Bronchial epithelial cell (primary cell): ENCODE measurements at regions not wholly inside any gene's neighbourhood (a gene's known extent, or its start where the extent isn't known, plus 50 kb on each side); places are given as distances from the start of the nearest gene placed in this dataset.
A peak's percentile ranks its signal among the peaks of the same experiment; 100 is the strongest.

Source experiments
- DNase-seq: peaks from one replicate; pipeline ENCODE4 v3.0.0-alpha.2; 2010; ENCODE audit warnings: low read depth
- FAIRE-seq: peaks from 2 replicates; lab custom pipeline; 2011; peaks lifted over from hg19 to GRCh38; lab: Jason Lieb, UNC
- H3K27me3 ChIP-seq: 2 replicates; pipeline ENCODE4 v1.5.1; 2011; ENCODE audit warnings: low read length; ENCODE audit not compliant: control insufficient read depth, insufficient read depth
- H3K36me3 ChIP-seq: 2 replicates; pipeline ENCODE4 v1.5.1; 2011; ENCODE audit warnings: low read length; ENCODE audit not compliant: control insufficient read depth, insufficient read depth
- H3K4me3 ChIP-seq: 2 replicates; pipeline ENCODE4 v1.5.1; 2011; ENCODE audit warnings: mild to moderate bottlenecking, low read depth, low read length, control low read depth
- TF ChIP-seq, protein P1 (sequence below): IDR thresholded peaks from 2 replicates; pipeline ENCODE4 v1.5.1; 2011; ENCODE audit warnings: mild to moderate bottlenecking, moderate library complexity, low read length, control low read depth, inconsistent platforms; ENCODE audit not compliant: insufficient read depth, severe bottlenecking

DNA sequence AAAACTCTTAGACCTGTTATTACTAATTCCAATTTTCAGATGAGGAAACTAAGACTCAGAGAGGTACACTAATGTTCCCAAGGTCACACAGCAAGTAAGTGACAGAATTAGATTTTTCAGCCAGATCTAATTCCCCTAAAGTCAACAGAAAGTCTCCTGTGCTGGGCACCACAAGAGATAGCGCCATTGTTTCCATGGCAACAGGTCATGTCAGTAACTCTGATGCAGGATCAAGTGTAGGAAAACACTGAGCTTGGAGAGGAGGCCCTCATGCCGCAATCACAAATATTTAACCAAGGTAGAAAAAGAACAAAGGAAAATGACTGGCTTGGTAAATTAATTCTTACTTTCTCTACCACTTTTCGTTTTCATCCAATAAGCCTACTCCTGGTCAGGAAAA, 166.0 kb upstream of the CDH13 start:
- DNase-seq: no peak
- Histone ChIP-seq H3K4me3 (no peak overlapping the region), H3K27me3 (no peaks in the 10 kb centered on the region), H3K36me3 (no peaks in the 10 kb centered on the region)
- FAIRE-seq: no peak
- TF ChIP-seq, protein P1, sequence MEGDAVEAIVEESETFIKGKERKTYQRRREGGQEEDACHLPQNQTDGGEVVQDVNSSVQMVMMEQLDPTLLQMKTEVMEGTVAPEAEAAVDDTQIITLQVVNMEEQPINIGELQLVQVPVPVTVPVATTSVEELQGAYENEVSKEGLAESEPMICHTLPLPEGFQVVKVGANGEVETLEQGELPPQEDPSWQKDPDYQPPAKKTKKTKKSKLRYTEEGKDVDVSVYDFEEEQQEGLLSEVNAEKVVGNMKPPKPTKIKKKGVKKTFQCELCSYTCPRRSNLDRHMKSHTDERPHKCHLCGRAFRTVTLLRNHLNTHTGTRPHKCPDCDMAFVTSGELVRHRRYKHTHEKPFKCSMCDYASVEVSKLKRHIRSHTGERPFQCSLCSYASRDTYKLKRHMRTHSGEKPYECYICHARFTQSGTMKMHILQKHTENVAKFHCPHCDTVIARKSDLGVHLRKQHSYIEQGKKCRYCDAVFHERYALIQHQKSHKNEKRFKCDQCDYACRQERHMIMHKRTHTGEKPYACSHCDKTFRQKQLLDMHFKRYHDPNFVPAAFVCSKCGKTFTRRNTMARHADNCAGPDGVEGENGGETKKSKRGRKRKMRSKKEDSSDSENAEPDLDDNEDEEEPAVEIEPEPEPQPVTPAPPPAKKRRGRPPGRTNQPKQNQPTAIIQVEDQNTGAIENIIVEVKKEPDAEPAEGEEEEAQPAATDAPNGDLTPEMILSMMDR: no peak

DNA sequence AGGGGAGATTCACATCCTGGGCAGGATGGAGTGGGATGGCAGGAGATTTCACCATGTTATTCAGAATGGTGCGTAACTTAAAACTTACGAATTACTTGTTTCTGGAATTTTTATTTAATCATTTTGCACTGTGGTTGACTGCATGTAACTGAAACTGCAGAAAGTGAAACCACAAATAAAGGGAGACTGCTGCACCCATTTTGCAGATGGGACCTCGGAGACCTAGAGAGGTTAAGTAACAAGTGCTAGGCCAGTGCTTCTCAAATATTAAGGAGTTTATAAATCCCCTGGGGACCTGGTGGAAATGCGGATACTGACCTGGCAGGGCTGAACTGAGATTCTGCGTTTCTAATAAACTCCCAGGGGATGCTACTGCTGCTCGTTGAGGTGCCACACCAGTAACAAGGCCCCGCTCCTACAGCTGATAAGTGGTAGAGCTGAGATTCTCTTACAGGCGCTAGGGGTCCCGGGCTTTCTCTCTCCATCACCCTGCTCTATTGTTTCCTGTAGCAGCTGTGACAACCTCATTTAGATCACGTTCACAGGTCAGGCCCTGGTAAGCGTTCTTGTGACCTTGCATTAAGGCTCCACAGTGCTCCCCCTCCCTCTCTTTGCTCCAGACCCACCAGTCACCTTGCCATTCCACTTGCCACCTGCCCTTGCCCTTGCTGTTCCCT, 167.1 kb upstream of the CDH13 start:
- no peaks in the 10 kb centered on the region for H3K27me3 ChIP-seq
- no peak for DNase-seq
- TF ChIP-seq, protein P1: no peak
- H3K4me3 ChIP-seq: no peak overlapping the region
- FAIRE-seq: no peak
- no peaks in the 10 kb centered on the region for H3K36me3 ChIP-seq

DNA sequence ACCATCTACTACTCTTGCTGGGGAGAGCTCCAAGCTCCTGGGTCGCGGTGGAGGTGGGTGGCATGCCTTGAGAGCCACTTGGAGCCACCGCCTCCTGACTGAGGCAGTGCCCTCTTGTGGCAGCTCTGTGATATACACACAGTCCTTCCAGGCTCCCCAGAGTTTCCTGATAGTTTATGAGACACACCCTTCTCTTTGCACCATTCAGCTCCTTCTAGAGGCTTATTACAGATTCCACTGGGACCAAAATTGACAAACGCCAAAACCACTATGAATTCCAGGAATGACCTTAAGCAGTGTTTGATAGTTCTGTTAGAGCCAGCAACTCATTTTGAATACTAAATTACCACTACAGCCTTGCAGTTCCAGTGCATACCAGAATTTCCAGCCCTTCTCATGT, 170.1 kb upstream of the CDH13 start:
- Histone ChIP-seq H3K27me3 (peaks cover 3% of the 10 kb centered on the region), H3K36me3 (no peaks in the 10 kb centered on the region), H3K4me3 (no peak overlapping the region)
- FAIRE-seq (no peak), DNase-seq (peak; percentile 65)
- TF ChIP-seq, protein P1: peak; percentile 89

DNA sequence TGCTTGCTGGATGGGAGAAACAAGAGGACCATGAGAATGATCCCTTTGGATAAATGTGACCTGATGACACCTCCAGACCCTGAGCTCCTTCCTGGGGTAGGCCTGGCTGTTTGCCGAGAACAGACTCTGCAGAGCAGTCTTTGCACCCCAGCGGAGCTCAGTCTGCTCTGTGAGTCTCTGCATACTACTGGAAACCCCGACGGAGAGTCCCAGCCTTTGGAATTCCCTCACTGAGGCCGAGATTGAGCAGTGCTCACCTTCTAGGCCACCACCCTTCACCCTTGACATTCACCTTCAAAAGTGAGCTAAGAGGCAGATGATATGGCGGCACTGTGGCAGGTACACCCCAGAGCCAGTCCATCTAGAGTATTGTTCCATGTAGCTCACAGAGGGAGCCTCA, 172.2 kb upstream of the CDH13 start:
- TF ChIP-seq, protein P1: no peak
- no peak for DNase-seq
- no peak for FAIRE-seq
- Histone ChIP-seq H3K27me3 (peaks cover 8% of the 10 kb centered on the region), H3K36me3 (no peaks in the 10 kb centered on the region), H3K4me3 (no peak overlapping the region)

DNA sequence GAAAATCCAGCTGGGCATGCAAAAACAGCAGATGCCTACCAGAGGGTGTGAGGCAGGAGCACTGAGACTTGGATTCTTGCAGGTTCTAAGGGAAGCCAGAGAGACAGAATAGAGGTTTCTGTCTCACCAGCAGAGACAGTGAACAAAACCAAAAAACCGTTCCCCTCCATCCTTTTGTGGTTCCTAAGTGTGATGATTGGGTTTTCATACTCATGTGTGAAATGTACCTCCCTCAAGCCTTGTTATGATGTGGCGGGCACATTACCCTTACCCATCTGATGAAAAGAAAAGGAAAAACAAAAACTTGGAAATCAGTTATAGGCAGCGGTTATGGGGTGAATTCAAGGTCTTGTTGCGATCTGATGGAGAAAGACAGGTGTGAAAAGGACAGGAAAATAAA, 172.6 kb upstream of the CDH13 start:
- H3K27me3 ChIP-seq: peaks cover 8% of the 10 kb centered on the region
- TF ChIP-seq, protein P1: no peak
- no peak for FAIRE-seq
- H3K36me3 ChIP-seq: no peaks in the 10 kb centered on the region
- H3K4me3 ChIP-seq: no peak overlapping the region
- no peak for DNase-seq
